GM04503 (cell line): ENCODE measurements at regions not wholly inside any gene's neighbourhood (a gene's known extent, or its start where the extent isn't known, plus 50 kb on each side); places are given as distances from the start of the nearest gene placed in this dataset.

Source experiments
- DNase-seq: peaks from one replicate; pipeline ENCODE4 v3.0.0-alpha.2; 2012; ENCODE audit warnings: low read depth

DNA sequence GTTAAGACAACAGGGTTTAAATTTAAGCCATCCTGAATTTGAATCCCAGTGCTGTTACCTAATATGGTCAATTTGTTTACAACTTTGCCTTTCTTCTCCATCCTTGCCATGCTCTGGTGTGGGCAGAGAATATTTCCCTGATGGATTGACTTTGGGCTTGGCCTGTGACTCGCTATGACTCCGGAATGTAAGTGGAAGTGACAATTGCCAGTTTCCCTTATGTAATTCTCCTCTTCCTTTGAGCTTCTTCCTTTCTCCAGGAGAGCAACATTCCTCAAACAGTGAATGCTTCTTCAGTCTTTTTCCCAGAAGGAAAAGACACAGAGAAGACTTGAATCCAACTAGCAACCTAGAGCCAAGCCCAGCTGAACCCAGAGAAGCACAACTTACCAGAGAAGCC is 159.1 kb downstream of the LURAP1L start:
- peak; percentile 57 for DNase-seq

DNA sequence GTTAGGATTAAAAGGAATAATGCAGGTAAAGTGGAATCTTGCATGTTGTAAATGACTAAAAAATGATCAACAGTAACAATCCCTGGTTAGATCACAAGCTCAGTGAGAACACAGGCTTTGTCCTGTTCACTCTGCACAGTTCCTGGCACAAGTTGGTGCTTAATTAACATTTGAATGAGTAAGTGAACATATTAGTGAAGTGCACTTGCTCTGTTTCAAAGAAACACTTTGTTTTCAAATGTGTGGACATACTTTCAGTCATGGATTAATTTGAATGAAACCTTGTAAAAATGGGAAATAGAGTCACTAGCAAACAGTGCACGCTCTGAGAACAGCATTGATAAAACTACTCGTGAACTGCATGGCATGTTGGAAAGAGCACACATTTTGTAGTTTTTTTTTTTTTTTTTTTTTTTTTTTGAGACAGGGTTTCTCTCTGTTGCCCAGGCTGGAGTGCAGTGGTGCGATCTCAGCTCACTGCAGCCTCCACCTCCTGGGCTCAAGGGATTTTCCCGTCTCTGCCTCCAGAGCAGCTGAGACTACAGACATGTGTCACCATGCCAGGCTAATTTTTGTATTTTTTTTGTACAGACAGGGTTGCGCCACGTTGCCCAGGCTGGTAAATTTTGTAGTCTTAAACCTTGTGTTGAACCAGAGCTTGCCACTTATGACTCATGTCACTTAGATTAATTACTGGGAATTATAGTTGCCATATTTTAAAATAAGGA is 159.9 kb downstream of the LURAP1L start:
- no peak for DNase-seq

DNA sequence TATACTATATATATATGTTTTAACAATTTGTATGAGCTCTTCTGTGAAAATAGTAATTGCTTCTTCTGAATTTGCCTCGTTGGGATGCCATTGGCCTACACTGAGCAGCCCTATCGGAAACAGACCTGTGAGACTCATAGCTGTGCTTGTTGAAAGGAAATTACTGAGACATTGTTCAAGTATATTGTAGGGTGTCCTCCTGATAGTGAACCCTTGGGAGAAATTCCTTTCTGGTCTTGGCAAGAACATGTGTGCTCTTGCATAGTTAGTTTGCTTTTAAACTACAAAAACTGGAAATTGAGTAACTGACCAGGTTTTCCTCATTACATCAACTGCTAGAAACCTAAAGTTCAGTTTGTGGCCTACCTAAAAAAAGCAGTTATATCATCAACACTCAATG is 160.9 kb downstream of the LURAP1L start:
- DNase-seq, result peak; percentile 35

DNA sequence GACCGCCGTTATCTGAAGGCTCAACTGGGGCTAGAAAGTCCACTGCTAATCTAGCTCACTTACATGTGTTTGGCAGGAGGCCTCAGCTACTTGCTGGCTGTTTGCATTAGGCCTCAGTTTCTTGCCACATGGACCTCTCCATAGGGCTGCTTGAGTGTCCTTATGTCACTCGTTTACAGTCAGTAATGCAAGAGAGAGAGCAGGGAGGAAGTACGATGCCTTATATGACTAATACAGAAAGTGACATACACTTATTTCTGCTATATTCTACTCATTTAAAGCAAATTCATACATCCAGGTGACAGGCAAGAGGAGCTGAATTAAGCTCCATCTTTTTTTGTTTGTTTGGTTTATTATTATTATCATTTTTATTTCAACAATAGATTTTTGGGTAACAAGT is 179.6 kb downstream of the LURAP1L start:
- no peak for DNase-seq

DNA sequence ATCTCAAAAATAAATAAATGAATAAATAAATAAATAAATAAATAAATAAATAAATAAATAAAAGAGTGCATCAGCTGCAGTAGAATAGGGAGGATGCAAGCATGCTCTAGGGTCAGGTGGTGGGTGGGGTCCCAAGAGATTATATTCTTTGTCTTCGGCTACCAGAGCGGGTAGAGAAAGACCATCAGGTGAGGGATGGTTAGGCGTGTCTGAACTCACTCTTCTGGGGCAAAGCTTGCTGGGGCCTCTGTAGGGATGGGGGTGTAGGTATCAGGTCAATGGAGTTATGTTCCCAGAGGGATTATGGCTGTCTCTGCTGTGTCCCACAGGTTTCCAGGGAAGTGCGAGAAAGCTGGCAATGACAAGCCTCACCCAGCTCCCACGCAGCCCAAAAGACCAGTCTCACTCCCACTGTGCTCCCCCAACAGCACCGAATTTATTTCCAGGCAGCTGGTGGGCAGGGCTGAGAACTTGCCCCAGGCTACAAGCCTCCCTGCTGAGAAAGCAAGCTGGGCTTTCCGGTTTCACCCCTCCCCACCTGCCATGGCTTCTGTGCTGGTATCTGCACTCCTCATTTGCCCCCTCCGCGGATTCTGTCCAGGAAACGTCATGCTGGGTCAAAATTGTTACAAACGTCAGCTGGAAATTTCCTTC is 180.8 kb downstream of the LURAP1L start:
- DNase-seq, result no peak

DNA sequence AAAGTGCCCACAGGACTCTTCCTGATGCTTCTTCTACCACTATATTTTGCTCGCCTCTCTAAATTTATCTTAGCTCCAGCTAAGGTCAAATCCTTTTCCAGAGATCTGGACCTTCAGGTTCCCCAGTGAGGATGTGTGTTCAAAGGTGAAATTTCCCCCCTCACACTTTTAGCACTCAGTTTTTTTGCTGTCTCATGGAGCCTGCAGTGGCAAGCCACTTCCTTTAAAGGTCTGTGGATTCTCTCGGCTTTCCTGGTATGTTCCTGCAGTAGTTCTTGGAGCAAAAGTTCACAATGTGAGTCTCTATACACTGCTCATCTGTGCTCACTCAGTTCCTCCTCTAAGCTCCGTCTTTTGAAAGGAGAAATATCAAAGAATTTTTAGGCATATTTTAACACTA is 181.4 kb downstream of the LURAP1L start:
- no peak for DNase-seq

DNA sequence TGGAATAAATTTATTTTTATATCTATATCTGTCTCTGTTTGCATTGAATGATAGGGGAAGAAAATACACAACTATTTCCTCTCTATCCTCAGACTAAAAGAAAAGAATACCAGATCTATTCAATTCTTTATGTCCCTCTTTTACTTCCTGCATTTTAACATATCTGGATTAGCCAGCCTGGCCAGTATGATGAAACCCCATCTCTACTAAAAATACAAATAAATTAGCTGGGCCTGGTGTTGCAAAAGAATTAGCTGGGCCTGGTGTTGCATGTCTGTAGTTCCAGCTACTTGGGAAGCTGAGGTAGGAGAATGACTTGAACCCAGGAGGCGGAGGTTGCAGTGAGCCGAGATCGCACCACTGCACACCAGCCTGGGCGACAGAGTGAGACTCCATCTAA is 182.0 kb downstream of the LURAP1L start:
- DNase-seq, result no peak

DNA sequence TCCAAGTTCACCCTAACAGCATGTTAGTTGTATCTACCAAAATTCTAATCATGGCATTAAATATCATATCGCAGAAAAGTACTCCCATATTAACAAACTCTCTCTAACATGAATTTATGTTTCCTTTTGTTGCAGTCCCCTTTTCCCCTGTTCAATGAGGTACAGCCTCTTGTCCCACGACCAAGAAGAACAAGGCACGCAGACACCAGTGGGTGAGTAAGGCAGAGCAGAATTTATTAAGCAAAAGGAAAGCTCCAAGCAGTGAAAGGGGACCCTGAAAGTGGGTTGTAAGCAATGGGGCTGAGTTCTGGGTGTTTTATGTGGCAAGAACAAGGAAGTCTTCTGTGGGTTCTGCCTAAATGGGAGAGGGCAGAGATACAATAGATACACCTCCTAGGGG is 183.5 kb downstream of the LURAP1L start:
- no peak for DNase-seq

DNA sequence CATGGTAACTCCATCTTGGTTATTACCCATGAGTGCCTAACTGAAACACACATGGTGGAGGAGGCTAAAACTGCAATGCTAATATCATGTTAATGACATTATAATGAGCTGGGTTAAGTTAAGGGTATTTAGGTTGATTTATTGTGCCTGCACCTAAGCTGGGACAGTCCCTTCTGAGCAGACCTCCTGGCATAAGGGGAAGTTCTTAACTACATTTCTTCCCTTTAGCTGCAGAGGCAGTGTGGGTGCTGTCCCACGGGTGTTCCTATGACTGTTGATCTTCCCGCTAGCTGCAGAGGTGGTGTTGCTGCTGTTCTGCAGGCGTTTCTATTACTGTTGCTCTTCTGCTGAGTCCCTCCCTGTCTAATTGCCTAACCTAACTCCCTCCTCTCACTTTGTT is 183.9 kb downstream of the LURAP1L start:
- no peak for DNase-seq

DNA sequence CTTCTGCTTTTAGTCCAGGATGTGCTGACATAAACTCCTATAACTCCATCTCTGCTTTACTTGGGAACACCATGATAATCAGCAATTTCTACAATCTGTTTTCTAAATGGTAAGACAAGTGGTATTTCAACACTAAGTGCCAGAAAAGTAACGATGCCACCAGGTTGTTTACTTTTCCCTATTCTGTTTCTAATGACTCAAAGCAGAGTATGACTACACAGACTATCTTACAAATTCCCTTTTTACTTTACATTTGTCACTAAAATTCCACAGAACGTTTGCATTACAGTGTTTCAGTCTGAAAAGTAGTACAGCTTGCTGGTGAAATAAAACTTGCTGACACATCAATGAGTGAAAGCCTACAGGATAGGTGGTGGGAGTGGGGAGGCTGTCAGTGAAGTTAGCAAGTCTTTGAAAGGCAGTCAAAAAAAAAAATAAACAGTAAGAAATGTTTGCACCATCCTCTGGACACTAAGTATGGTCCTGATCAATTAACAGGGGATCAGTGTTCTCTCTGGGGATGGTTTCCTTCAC is 186.5 kb downstream of the LURAP1L start:
- no peak for DNase-seq

DNA sequence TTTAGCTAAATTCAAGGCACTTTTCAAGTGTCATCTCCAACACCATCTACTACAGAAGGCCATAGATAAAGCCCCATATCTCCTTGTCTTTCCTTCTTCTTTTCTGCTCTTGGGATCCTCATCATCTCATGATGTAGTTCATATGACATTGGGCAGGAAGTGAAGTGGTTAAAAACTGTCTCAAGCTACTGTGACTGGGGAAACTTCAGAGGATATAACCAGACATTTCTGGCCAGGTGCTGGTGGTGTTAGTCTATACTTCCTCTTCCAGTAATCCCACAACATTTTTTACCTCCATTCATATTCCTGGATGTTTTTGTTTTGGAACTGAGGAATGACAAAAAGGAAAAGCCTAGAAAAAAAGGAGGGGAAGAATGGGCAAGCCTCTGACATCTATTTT is 188.7 kb downstream of the LURAP1L start:
- no peak for DNase-seq

DNA sequence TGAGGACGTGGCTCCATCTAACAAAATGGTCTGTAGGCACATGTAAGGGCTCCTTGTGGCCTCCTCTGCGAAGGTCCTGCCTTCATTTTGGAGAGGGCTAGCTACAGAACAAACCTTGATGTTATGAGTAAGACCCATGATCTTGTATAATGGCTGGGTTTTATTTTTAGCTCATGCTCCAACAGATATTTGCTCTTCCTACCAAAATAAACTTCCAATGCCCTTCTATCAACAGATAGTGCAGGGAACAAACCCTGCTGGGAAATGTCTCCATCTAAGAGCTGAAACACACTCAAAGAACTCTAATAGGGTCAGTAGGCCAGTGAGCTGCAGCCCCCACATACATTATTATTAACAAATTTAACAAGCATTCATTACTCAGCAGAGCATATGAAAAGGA is 189.5 kb downstream of the LURAP1L start:
- DNase-seq, result no peak

DNA sequence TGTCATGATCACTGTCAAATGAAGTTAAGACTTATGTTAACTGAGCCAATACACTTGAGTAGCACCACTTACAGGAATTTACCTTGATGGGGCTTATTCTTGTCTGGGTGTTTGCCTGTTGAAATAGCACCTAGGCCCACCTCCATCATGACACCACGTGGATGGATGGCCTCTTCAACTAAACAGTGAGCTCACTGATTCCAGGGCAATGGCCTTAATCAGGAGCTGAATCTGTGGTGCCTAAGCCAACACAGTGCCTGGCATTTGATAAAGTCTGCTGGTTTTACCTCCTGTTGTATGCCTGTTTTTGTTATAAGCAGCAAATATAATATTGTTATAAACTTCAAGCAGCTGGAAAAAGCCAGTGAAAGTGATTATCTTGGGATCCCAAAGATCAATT is 190.5 kb downstream of the LURAP1L start:
- no peak for DNase-seq

DNA sequence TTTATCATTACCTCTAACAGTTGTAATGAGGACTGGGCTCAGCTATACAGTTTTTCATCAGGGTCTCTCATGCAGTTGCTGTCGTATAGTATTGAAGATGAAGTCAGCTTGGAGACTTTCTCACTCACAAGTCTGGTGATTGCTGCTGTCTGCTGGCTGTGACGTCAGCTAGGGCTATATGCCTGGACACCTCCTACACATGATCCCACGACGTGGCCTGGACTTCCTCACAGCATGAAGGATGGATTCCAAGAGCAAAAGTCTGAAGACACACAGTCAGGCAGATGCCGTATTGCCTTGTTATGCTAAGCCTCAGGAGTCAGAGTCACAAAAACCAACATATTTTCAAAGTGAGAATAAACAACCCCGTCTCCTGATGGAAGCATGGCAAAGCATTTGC is 193.3 kb downstream of the LURAP1L start:
- no peak for DNase-seq

DNA sequence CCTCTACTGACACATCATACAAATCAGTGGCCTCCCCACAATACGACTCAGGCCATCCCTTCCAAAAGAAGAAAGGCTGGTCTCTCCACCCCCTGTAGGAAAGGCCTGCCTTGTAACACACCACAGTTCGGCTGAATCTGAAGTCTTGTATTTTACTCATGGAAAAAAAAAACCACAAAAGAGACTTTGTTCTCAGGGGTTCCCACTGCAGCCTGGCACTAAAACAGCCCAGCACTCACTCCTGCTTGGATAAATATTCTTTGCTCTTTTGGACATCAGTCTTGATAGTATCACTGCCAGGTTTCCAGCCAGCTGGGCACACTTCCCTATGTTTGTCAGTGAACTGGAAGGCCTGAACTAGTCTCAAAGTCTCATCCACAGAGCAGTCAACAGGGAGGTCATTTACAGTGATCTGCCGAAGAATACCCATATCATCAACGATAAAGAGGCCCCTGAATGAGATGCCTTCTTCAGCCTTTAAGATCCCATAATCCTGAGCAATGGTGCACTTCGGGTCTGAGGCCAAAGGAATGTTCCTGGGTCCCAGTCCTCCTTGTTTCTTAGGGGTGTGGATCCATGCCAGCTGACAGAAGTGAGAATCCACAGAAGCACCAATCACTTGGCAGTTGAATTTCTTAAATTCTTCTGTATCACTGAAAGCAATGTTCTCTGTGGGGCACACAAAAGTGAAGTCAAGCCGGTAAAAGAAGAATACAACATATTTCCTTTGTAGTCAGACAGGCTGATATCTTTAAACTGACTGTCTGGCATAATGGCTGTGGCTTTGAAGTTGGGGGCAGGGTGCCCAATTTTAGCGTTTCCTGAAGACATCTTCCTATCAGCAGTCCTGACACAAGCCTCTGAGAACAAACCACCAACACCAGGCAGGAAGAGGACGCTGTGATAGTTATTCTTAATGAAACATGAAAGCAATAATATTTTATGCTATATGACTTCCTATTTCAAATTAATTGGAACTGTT is 198.1 kb downstream of the LURAP1L start:
- DNase-seq, result no peak

DNA sequence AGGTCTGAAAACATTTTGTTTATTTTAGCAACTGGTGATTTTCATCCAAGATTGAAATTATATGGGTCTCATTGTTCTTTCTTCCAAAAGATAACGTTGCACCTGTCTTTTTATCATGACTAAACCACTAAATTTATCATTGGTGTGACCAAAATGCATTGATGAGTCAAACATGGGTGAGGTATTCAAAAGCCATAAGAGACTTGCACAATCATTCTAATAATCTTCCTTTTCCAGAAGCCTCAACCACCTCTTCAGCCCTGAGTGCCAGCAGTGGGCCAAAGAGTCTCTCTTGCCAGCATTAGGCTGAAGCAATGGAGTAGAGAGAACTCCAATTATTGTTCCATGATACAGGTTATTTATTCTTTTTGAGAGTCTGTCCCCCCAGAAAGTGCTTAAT is 198.9 kb downstream of the LURAP1L start:
- DNase-seq, result no peak

DNA sequence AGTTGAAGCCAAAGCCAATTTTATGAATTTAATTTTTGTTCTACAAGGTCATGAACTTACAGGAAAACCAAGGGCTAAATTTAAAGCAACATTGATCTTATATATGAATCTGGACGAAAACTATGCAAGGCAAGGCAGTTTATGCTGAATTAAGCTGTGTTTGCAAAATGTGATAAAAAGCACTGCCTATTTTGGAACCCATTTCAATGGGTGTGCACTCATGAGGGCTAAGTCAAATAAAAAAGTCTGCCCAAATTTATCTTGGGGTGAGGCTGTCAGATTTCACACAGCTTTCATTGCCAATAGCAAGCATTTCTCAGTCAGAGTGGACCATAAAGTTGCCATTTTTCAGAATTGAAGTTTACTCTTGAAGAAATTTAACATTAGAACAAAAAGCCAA is 199.9 kb downstream of the LURAP1L start:
- no peak for DNase-seq

DNA sequence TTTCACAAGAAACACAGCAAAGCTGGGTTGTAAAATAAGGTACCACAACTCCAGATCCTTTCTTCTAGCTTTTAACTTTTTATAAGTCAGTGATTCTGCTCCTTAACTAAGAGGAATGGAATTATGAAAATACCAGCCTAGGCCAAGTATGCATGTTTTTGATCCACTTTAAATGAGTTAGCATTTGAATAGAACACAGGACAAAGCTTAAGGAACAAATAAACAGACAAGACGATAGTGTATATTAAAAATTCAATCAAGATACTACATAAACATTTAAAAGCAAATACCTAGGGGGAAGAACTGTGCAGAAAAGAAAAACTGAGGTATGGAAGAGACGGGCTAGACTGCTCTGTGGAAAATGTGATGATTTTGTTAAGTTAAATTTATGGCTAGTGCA is 200.7 kb downstream of the LURAP1L start:
- DNase-seq, result no peak

DNA sequence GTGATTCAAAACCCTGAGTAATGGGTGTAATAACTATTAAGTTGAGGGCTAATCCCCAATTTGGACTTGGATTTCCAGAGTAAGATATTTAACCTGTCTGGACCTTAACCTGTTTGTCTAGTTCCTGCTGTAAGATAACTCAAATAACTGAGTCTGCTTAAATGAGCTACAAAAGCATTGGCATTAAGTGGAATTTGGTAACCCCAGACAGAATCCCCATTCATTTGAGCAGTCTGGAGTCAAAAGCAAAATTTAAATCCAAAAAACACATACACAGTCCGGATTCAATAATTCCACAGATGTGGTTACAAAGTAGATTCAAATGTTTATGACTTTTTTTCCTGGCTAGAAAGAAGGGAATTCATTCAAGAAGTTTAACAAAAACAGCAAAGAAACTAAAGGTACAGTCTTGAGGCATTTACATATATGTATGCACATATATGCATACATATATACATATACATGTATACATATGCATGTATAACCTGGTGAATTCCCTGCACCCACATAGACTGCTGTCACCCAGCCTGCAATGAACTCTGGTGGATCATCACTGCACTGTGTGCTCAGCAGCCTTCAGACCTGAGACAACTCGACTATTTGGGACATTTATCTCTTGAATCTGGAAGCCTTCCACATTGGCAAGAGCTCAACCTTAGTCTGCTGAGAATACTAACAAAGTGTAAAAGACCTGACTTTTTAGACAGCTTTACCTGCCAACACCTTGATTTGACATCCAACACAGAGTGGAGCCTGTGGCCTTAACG is 205.4 kb downstream of the LURAP1L start:
- no peak for DNase-seq

DNA sequence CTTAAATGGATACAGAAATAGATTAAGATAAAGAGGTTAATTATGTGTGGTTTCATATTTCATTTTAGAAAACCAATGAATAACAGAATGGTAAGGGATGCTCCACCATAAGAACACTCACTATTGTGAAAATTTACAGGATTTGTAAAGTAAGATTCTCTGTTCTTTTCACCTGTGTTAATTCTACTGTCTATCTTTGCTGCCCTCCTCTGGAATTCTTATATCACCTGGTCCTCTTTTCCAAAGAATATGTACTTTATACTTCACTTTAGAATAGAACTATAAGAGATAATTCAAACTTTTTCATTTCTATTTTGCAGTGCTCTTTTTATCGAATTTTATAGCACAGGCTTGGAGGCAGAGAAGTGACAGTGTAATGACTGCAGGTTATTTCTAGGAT is 213.4 kb downstream of the LURAP1L start:
- DNase-seq, result no peak

DNA sequence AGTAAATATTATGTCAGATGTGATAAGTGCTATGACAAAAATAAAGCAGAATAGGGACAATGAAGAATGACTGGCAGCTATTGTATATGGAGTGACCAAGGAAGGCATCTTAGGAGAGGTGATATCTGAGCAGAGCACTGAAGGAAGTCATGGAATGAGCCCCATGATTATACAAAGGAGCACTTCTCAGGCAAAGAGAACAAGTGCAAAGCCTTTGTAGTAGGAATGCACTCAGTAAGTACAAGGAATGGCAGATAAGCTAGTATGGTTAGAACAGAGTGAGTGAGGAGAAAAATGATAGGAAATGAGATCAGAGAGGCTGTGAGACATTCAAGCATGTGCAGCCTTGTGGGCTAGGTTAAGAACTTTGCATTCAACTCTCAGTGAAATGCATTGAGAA is 214.8 kb downstream of the LURAP1L start:
- DNase-seq, result no peak

DNA sequence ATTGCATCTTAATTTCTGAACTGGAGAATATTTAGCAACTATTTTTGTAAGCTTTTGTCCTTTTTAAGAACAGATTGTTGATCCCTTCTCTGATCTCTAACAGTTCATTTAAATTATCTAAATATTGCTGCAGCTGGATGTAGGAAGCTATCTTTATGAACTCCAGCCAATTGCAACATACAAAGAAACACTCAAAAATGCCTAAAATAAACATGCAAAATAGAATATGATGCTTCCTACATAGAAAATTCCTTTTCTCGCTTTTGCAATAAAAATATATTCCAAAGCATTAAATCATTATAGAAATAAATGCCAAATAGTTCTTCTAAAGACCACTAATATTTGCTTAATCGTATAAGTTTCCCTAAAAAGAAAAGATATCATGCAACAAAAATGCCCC is 218.6 kb downstream of the LURAP1L start:
- DNase-seq, result no peak
